HepG2 (cell line): ENCODE measurements at regions not wholly inside any gene's neighbourhood (a gene's known extent, or its start where the extent isn't known, plus 50 kb on each side); places are given as distances from the start of the nearest gene placed in this dataset.

Experiments used
- ATAC-seq: fragments of 200-7000 bp; cut with Tn5 transposase; 3 replicates; pipeline ENCODE4 v1.9.1; 2020; ENCODE audit warnings: mild to moderate bottlenecking, moderate library complexity
- BruUV-seq: library from RNA; stranded (reverse); fragments of 400-500 nt; replicated peaks from 2 replicates; lab custom pipeline; 2021; lab: Mats Ljungman, UMichigan
- CTCF ChIA-PET: fragments of 300-600 bp; formaldehyde crosslinking; extraction: SDS; loops from one replicate; lab custom pipeline; 2021; ENCODE audit warnings: low total read pairs, inconsistent platforms, low intra/inter-chr PET ratio; lab: Yijun Ruan, JAX
- POLR2A ChIA-PET: fragments of 350-600 bp; sonication (Branson Sonifier 250); formaldehyde crosslinking; loops from one replicate; lab custom pipeline; 2020; ENCODE audit warnings: antibody characterized with exemption, inconsistent platforms; lab: Yijun Ruan, JAX
- DNase-seq: peaks from one replicate; pipeline ENCODE4 v3.0.0-alpha.2; 2015; ENCODE audit warnings: low spot score
- FAIRE-seq: peaks from 3 replicates; lab custom pipeline; 2011; peaks lifted over from hg19 to GRCh38; lab: Jason Lieb, UNC
- H2AFZ ChIP-seq: one replicate; pipeline ENCODE4 v1.6.1; 2011; ENCODE audit warnings: low read length, inconsistent platforms
- H3K27ac ChIP-seq: fragments of 300-600 bp; 3 replicates; pipeline ENCODE4 v1.8.0; 2011; ENCODE audit warnings: mixed run types, mild to moderate bottlenecking, mixed read lengths, low read length, inconsistent platforms; ENCODE audit not compliant: insufficient read depth; ENCODE audit errors: extremely low read length
- H3K27me3 ChIP-seq, 2 experiments: fragments of 200-600 bp in 1 of 2; 2 replicates in 1 of 2; 3 replicates in 1 of 2; pipeline versions ENCODE4 v1.6.0 to v1.8.0; 2011; ENCODE audit warnings: low read length in 2 of 2, mild to moderate bottlenecking in 2 of 2, moderate library complexity in 2 of 2, inconsistent platforms in 1 of 2; ENCODE audit not compliant: insufficient read depth in 2 of 2, control insufficient read depth in 1 of 2
- H3K36me3 ChIP-seq, 2 experiments: fragments of 200-600 bp in 1 of 2; replicated peaks in 1 of 2; 2 replicates in 1 of 2; 3 replicates in 1 of 2; pipeline versions ENCODE4 v1.5.1 to v1.8.0; 2011; ENCODE audit warnings: low read length in 2 of 2, inconsistent platforms in 1 of 2; ENCODE audit not compliant: insufficient read depth in 2 of 2, control insufficient read depth in 1 of 2
- H3K4me1 ChIP-seq: 2 replicates; pipeline ENCODE4 v1.5.1; 2012; ENCODE audit warnings: low read length, inconsistent platforms; ENCODE audit not compliant: insufficient read depth
- H3K4me2 ChIP-seq: 2 replicates; pipeline ENCODE4 v1.6.0; 2011; ENCODE audit warnings: low read depth, low read length, inconsistent platforms
- H3K4me3 ChIP-seq, 3 experiments: fragments of 200-600 bp in 1 of 3; sonication (generic), shearing (Covaris generic) in 1 of 3; replicated peaks in 1 of 3; 2 replicates each; pipeline ENCODE4 v1.5.1; 2011 to 2016; ENCODE audit warnings: low read length in 3 of 3, inconsistent platforms in 2 of 3, low read depth in 2 of 3, mild to moderate bottlenecking in 2 of 3, control low read depth in 1 of 3, mixed read lengths in 1 of 3; ENCODE audit not compliant: insufficient read depth in 1 of 3
- H3K79me2 ChIP-seq: one replicate; pipeline ENCODE4 v1.6.1; 2011; ENCODE audit warnings: low read length, inconsistent platforms; ENCODE audit not compliant: insufficient read depth
- H3K9ac ChIP-seq: 2 replicates; pipeline ENCODE4 v1.6.0; 2011; ENCODE audit warnings: mild to moderate bottlenecking, low read depth, low read length, inconsistent platforms; ENCODE audit not compliant: insufficient read depth
- H3K9me3 ChIP-seq: 2 replicates; pipeline ENCODE4 v1.5.1; 2012; ENCODE audit warnings: mild to moderate bottlenecking, low read length
- H4K20me1 ChIP-seq: 2 replicates; pipeline ENCODE4 v1.6.0; 2011; ENCODE audit warnings: inconsistent platforms, mild to moderate bottlenecking, low read length, moderate library complexity; ENCODE audit not compliant: insufficient read depth
- MAZ ChIP-seq, 2 experiments: sonication (generic) in 1 of 2; formaldehyde crosslinking in 1 of 2; IDR thresholded peaks; 2 replicates each; pipeline versions ENCODE4 v1.5.0 to v1.6.1; 2012 to 2020; ENCODE audit warnings: low read depth in 2 of 2, mild to moderate bottlenecking in 2 of 2, borderline replicate concordance in 1 of 2, improper control_type of control experiment in 1 of 2, low read length in 1 of 2, missing genetic modification reagents in 1 of 2, moderate library complexity in 1 of 2
- PCBP1 ChIP-seq: fragments of 200-400 bp; formaldehyde crosslinking; IDR thresholded peaks from 2 replicates; pipeline ENCODE4 v1.6.1; 2017; ENCODE audit warnings: mild to moderate bottlenecking, low read depth, low read length, borderline replicate concordance
- ZBTB40 ChIP-seq, 2 experiments: fragments of 450-650 bp in 1 of 2; sonication (generic) in 1 of 2; formaldehyde crosslinking in 1 of 2; IDR thresholded peaks; 2 replicates each; pipeline versions ENCODE4 v1.6.1 to v1.8.0; 2016 to 2022; ENCODE audit warnings: antibody characterized with exemption in 1 of 2, mild to moderate bottlenecking in 1 of 2, missing genetic modification reagents in 1 of 2
- ZNF205 ChIP-seq: IDR thresholded peaks from 2 replicates; pipeline ENCODE4 v1.6.1; 2018; ENCODE audit warnings: missing biosample characterization, missing genetic modification reagents
- ZNF484 ChIP-seq: sonication (generic); formaldehyde crosslinking; IDR thresholded peaks from 2 replicates; pipeline ENCODE4 v1.5.1; 2020; ENCODE audit warnings: mild to moderate bottlenecking, low read depth, missing genetic modification reagents, borderline replicate concordance
- WGBS: methylation state at CpG from one replicate; pipeline ENCODE4 v1.1.6; 2017; ENCODE audit warnings: low lambda C conversion rate; 5-methylcytosine and 5-hydroxymethylcytosine counted together
- in situ Hi-C: cut with HindIII; loops from 2 replicates; pipeline ENCODE4 v1.10.0; 2017; ENCODE audit warnings: low pct_unique_long_range_greater_than_20kb; ENCODE audit not compliant: extremely low pct_ligation_motif_present
- intact Hi-C: fragments of 100-400 bp; cut with micrococcal nuclease; formaldehyde crosslinking; loops from one replicate; pipeline ENCODE4 v1.10.0; 2022; ENCODE audit not compliant: unreplicated experiment

DNA sequence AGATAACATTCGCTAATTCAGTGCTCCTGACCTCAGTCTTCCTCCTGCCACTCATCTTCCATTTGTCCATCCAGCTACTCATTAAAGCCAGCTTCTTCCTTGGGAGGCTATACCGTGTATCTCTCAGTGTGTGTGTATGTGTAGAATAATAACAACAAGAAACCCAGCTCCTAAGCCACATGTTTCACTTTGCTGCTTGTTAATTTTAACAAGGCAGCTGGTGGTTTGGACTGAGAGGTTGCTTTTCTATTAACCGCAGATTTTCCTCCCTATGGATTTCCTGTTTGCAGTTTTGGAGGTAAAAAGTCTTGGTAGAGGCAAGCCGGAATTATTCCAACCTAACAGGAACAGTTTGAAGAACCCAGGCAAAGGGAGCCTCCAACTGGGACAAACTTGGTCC lies 165.0 kb downstream of the ADAMTS15 start:
- ChIA-PET POLR2A (no interaction called here), CTCF (no interaction called here)
- no TSS peak for BruUV-seq

More for the DNA sequence above, 165.0 kb downstream of the ADAMTS15 start:
- H2AFZ ChIP-seq: no peak overlapping the region
- DNase-seq (no peak), ATAC-seq (no peak), FAIRE-seq (no peak)
- intact Hi-C loops (no loop called here), in situ Hi-C loops (no loop called here)
- WGBS: 1% methylated on average over 4 of the region's 4 CpGs
- H3K79me2 ChIP-seq: no peaks in the 10 kb centered on the region
- H3K9ac ChIP-seq: no peak overlapping the region
- H3K4me1 ChIP-seq: no peaks in the 10 kb centered on the region
- H3K4me3 ChIP-seq: no peak overlapping the region
- H3K27me3 ChIP-seq: peaks cover 0 to 14% of the 10 kb centered on the region in 2 experiments; a peak in 2 of 5 replicates
- H3K4me2 ChIP-seq: no peak overlapping the region
- no peak overlapping the region for H3K27ac ChIP-seq
- no peaks in the 10 kb centered on the region for H4K20me1 ChIP-seq
- H3K9me3 ChIP-seq: peaks cover 4% of the 10 kb centered on the region; the same call in 1 of the 2 replicates
- TF ChIP-seq ZNF205 (CRISPR knock-in tag): no peak
- TF ChIP-seq MAZ (IDR thresholded peaks at IDR 0.05; ENCODE audit: borderline replicate concordance, low read depth, low read length): no peak
- TF ChIP-seq MAZ (CRISPR knock-in tag; IDR thresholded peaks at IDR 0.05; ENCODE audit: low read depth): no peak
- TF ChIP-seq ZBTB40 (IDR thresholded peaks at IDR 0.05): no peak
- TF ChIP-seq ZBTB40 (CRISPR knock-in tag; IDR thresholded peaks at IDR 0.05): no peak
- no peak for TF ChIP-seq ZNF484 (CRISPR knock-in tag)
- TF ChIP-seq PCBP1: no peak
- H3K36me3 ChIP-seq: no peaks in the 10 kb centered on the region
